ENCODE measurements at regions not wholly inside any gene's neighbourhood (a gene's known extent, or its start where the extent isn't known, plus 50 kb on each side); places are given as distances from the start of the nearest gene placed in this dataset.

DNA sequence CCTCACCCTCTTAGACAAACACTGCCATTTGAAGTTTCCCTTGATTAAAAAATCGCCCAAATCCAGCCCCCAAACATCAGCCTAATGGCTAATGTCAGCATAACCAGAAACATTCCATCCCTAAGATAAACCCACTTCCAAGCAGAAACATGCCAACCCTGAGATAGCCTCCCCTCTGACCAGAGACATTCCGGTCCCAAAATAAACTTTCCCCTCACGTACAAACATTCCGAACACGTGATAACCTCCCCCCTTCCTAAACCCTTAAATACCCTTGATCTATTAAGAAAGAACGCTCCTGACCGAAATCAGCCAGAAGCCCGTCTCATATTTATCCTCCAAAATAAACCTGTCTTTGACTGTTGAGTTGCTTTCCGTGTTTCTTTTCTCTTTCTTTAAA lies 237.2 kb downstream of the ASMT start:
- ChIA-PET CTCF (ENCODE audit: partially characterized antibody) (no interaction called here), POLR2A (ENCODE audit: partially characterized antibody) (no interaction called here)
- no peak overlapping the region for H3K23ac ChIP-seq (ENCODE audit: insufficient read length)
- H4K5ac ChIP-seq (ENCODE audit: insufficient read length, low read depth, low read length) = no peak overlapping the region
- H4K20me1 ChIP-seq (replicated peaks in 1 of 2; ENCODE audit: control insufficient read depth in 1 of 2, insufficient read depth in 2 of 2, low read length in 2 of 2) = no peaks in the 10 kb centered on the region
- no peak overlapping the region for H3K4me2 ChIP-seq (ENCODE audit: insufficient read depth in 1 of 2, low read depth in 2 of 2, low read length in 2 of 2)
- no peak overlapping the region for H2AFZ ChIP-seq (ENCODE audit: low read length)
- no peak overlapping the region for H4K91ac ChIP-seq (replicated peaks; ENCODE audit: insufficient read length, low read length)
- H3K4me1 ChIP-seq (replicated peaks in 1 of 4; ENCODE audit: control insufficient read depth in 3 of 4, insufficient read depth in 4 of 4, low read length in 3 of 4) = no peaks in the 10 kb centered on the region
- H2BK120ac ChIP-seq (replicated peaks; ENCODE audit: low read depth, low read length) = no peak overlapping the region
- WGBS, 2 experiments (ENCODE audit: extremely low coverage in 1 of 2, insufficient coverage in 1 of 2, insufficient read length in 1 of 2, insufficient replicate concordance in 2 of 2, low coverage in 1 of 2, low lambda C conversion rate in 2 of 2, missing lambda C conversion rate in 1 of 2) = 89 to 100% methylated on average over 3 to 9 of the region's 9 CpGs
- FAIRE-seq (no peak), DNase-seq (ENCODE audit: low read depth in 1 of 2, low spot score in 2 of 2) (no peak)
- H3K79me1 ChIP-seq (ENCODE audit: low read depth, low read length) = no peaks in the 10 kb centered on the region
- no peak overlapping the region for H3K4ac ChIP-seq (replicated peaks; ENCODE audit: insufficient read length, low read depth, low read length)
- no peaks in the 10 kb centered on the region for H3K27me3 ChIP-seq (replicated peaks in 1 of 4; ENCODE audit: control insufficient read depth in 3 of 4, extremely low read depth in 1 of 4, insufficient read depth in 3 of 4, low read length in 3 of 4)
- H3K9me3 ChIP-seq (ENCODE audit: insufficient read depth in 2 of 2, low read depth in 1 of 2, low read length in 1 of 2) = peaks cover 0 to 2% of the 10 kb centered on the region in 2 experiments; a peak in 2 of 4 replicates
- H3K56ac ChIP-seq (replicated peaks; ENCODE audit: insufficient read length, low read depth, low read length) = no peak overlapping the region
- no peak overlapping the region for H2BK15ac ChIP-seq (ENCODE audit: low read length)
- H3K4me3 ChIP-seq (ENCODE audit: extremely low read depth in 1 of 4, insufficient read depth in 2 of 4, low read depth in 3 of 4, low read length in 4 of 4) = no peak overlapping the region
- H3K79me2 ChIP-seq (ENCODE audit: control insufficient read depth in 1 of 2, insufficient read depth in 2 of 2, low read length in 2 of 2) = no peaks in the 10 kb centered on the region
- no peak for TF ChIP-seq MAFK (IDR thresholded peaks at IDR 0.05; ENCODE audit: low read depth, low read length)
- TF ChIP-seq CBX5 (IDR thresholded peaks at IDR 0.05; ENCODE audit: low read depth, low read length) = no peak
- TF ChIP-seq CBX8 (IDR thresholded peaks at IDR 0.05; ENCODE audit: borderline replicate concordance, low read depth, low read length) = no peak
- no peak for TF ChIP-seq HDAC6 (IDR thresholded peaks at IDR 0.05; ENCODE audit: low read depth, low read length)
- TF ChIP-seq SUZ12 (IDR thresholded peaks at IDR 0.05; ENCODE audit: low read length) = no peak
- no peak for TF ChIP-seq EP300 (IDR thresholded peaks at IDR 0.05; ENCODE audit: borderline replicate concordance in 1 of 2, low read depth in 2 of 2, low read length in 2 of 2)
- TF ChIP-seq EGR1 (IDR thresholded peaks at IDR 0.05; ENCODE audit: borderline replicate concordance, low read depth, low read length) = no peak
- no peak for TF ChIP-seq PHF8 (conservative IDR thresholded peaks at IDR 0.05; ENCODE audit: low read depth, low read length)
- no peak for TF ChIP-seq SIX5 (IDR thresholded peaks at IDR 0.05; ENCODE audit: low read depth, low read length)
- H3K23me2 ChIP-seq (ENCODE audit: low read depth, low read length) = no peaks in the 10 kb centered on the region; the same call in 1 of the 2 replicates
- H2BK20ac ChIP-seq (ENCODE audit: low read length) = no peak overlapping the region
- H3K18ac ChIP-seq (ENCODE audit: extremely low read depth, low read length) = no peak overlapping the region
- H4K8ac ChIP-seq (ENCODE audit: extremely low read depth, insufficient read depth, low read length) = no peak overlapping the region
- no peak overlapping the region for H3K14ac ChIP-seq (ENCODE audit: insufficient read length)
- no peak overlapping the region for H3K27ac ChIP-seq (ENCODE audit: low read depth, low read length)
- no peak overlapping the region for H2BK12ac ChIP-seq (ENCODE audit: low read depth, low read length)
- H2AK5ac ChIP-seq (ENCODE audit: low read depth, low read length) = no peak overlapping the region
- H2BK5ac ChIP-seq (ENCODE audit: low read depth, low read length) = no peak overlapping the region
- no peaks in the 10 kb centered on the region for H3K36me3 ChIP-seq (ENCODE audit: control insufficient read depth in 2 of 4, insufficient read depth in 4 of 4, low read length in 3 of 4)
- H3K9ac ChIP-seq (replicated peaks in 1 of 4; ENCODE audit: extremely low read depth in 1 of 4, low read depth in 3 of 4, low read length in 3 of 4) = no peak overlapping the region

Data from H1 (cell line).